GM21367 (cell line): ENCODE measurements at regions not wholly inside any gene's neighbourhood (a gene's known extent, or its start where the extent isn't known, plus 50 kb on each side); places are given as distances from the start of the nearest gene placed in this dataset.

Source experiments
- ATAC-seq: cut with Tn5 transposase; IDR thresholded peaks from one replicate; pipeline ENCODE4 v1.9.1; 2021; ENCODE audit not compliant: unreplicated experiment

GRCh38 chr4:35247047-35247446, 997.3 kb downstream of the ARAP2 start:
- no peak for ATAC-seq

GRCh38 chr4:35250331-35250730, 994.0 kb downstream of the ARAP2 start:
- no peak for ATAC-seq

- no peak for ATAC-seq
Measured at GRCh38 chr4:35250761-35251160, 993.6 kb downstream of the ARAP2 start.

GRCh38 chr4:35252071-35252470, 992.2 kb downstream of the ARAP2 start:
- no peak for ATAC-seq

- no peak for ATAC-seq
Measured at GRCh38 chr4:35252866-35253265, 991.4 kb downstream of the ARAP2 start.

GRCh38 chr4:35253331-35253730, 991.0 kb downstream of the ARAP2 start:
- no peak for ATAC-seq

- ATAC-seq = no peak
Measured at GRCh38 chr4:35286434-35286833, 957.9 kb downstream of the ARAP2 start.

- no peak for ATAC-seq
Measured at GRCh38 chr4:35300996-35301774, 943.1 kb downstream of the ARAP2 start.

- ATAC-seq = no peak
Measured at GRCh38 chr4:35315419-35315818, 928.9 kb downstream of the ARAP2 start.

GRCh38 chr4:35325908-35326453, 918.3 kb downstream of the ARAP2 start:
- no peak for ATAC-seq

- ATAC-seq = no peak
Measured at GRCh38 chr4:35342833-35343232, 901.5 kb downstream of the ARAP2 start.

GRCh38 chr4:35347276-35347675, 897.0 kb downstream of the ARAP2 start:
- no peak for ATAC-seq

GRCh38 chr4:35358001-35358584, 886.2 kb downstream of the ARAP2 start:
- ATAC-seq = no peak

GRCh38 chr4:35364321-35364870, 879.9 kb downstream of the ARAP2 start:
- no peak for ATAC-seq

GRCh38 chr4:35365186-35365585, 879.1 kb downstream of the ARAP2 start:
- no peak for ATAC-seq

GRCh38 chr4:35399912-35400311, 844.4 kb downstream of the ARAP2 start:
- no peak for ATAC-seq

GRCh38 chr4:35423104-35423503, 821.2 kb downstream of the ARAP2 start:
- ATAC-seq = no peak

GRCh38 chr4:35447474-35447873, 796.8 kb downstream of the ARAP2 start:
- ATAC-seq = no peak

GRCh38 chr4:35459045-35459444, 785.3 kb downstream of the ARAP2 start:
- no peak for ATAC-seq

GRCh38 chr4:35461931-35462659, 782.2 kb downstream of the ARAP2 start:
- no peak for ATAC-seq

GRCh38 chr4:35463251-35463952, 780.9 kb downstream of the ARAP2 start:
- no peak for ATAC-seq
